Activated naive CD8-positive, alpha-beta T cell treated with anti-CD3 and anti-CD28 coated beads, Interleukin-2, amount 10 ng/mL, durations not matched to agents 7 days and 5 days (primary cell): ENCODE measurements at regions not wholly inside any gene's neighbourhood (a gene's known extent, or its start where the extent isn't known, plus 50 kb on each side); places are given as distances from the start of the nearest gene placed in this dataset.
"Not testable (repeated sequence)": the region's sequence is repeated elsewhere in the genome, so short reads cannot be mapped to it uniquely, and the experiment has no call there.

Source experiments
- ATAC-seq: fragments of 150-1000 bp; cut with Tn5 transposase; one replicate; pipeline ENCODE4 v1.10.0; 2021; ENCODE audit warnings: low read depth, moderate library complexity
- POLR2A ChIA-PET: fragments of 350-600 bp; sonication (Branson Sonifier 250); formaldehyde crosslinking; loops from one replicate; lab custom pipeline; 2021; ENCODE audit warnings: antibody characterized with exemption; lab: Charles Lee
- DNase-seq: peaks from one replicate; pipeline ENCODE4 v3.0.0; 2021
- H3K27ac Mint-ChIP-seq: one replicate; pipeline ENCODE4 v1.8.0; 2022; ENCODE audit warnings: mild to moderate bottlenecking, mixed read lengths
- H3K27me3 Mint-ChIP-seq: one replicate; pipeline ENCODE4 v1.8.0; 2022; ENCODE audit warnings: mild to moderate bottlenecking, moderate library complexity, mixed read lengths
- H3K36me3 Mint-ChIP-seq: one replicate; pipeline ENCODE4 v1.8.0; 2021; ENCODE audit warnings: mild to moderate bottlenecking, mixed read lengths
- H3K4me1 Mint-ChIP-seq: one replicate; pipeline ENCODE4 v1.8.0; 2021; ENCODE audit warnings: mixed read lengths
- H3K4me3 Mint-ChIP-seq: one replicate; pipeline ENCODE4 v1.8.0; 2022; ENCODE audit warnings: mild to moderate bottlenecking, moderate library complexity, mixed read lengths
- H3K9me3 Mint-ChIP-seq: one replicate; pipeline ENCODE4 v1.8.0; 2021; ENCODE audit warnings: mixed read lengths

DNA sequence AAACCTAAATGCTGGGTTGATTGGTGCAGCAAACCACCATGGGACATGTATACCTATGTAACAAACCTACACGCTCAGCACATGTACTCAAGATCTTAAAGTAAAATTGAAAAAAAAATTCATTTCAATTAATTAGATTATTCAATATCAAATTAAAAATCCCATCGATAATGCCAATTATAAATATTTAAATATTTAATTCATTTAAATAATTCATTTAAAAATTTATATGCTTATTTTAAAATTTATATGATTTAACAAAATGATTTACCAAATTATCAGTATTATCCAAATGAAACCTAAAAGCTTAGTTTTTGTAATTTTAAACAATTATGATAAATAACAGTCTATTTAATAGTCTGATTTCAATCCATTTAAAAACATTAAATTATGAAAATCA lies 560.4 kb downstream of the NUP35 start:
- H3K27ac Mint-ChIP-seq: no peak overlapping the region
- peaks cover 1% of the 10 kb centered on the region for H3K9me3 Mint-ChIP-seq
- no peak for ATAC-seq
- POLR2A ChIA-PET: no interaction called here
- no peaks in the 10 kb centered on the region for H3K4me1 Mint-ChIP-seq
- H3K36me3 Mint-ChIP-seq: no peaks in the 10 kb centered on the region
- no peaks in the 10 kb centered on the region for H3K27me3 Mint-ChIP-seq
- H3K4me3 Mint-ChIP-seq: no peak overlapping the region
- no peak for DNase-seq

DNA sequence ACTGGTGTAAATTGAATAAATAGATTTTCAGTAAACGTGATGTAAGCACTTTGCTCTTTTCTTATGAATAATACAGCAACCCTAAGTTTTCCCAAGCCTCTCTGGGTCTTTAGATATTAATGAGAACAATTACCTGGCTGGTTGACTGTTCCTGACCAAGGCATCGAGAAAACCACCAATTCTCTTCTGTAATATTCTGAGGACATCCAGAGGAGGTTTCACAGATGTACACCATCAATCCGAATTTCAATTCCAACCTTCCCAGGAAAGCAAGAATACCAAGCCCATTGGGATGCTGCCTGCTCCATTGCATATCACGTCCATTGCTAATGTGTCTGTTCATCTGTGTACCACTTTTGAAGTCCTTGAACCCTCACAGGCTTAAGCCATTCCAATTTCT lies 571.8 kb downstream of the NUP35 start:
- no peaks in the 10 kb centered on the region for H3K36me3 Mint-ChIP-seq
- no peaks in the 10 kb centered on the region for H3K27me3 Mint-ChIP-seq
- H3K27ac Mint-ChIP-seq: no peak overlapping the region
- no peak overlapping the region for H3K4me3 Mint-ChIP-seq
- H3K9me3 Mint-ChIP-seq: peaks cover 2% of the 10 kb centered on the region
- ATAC-seq (no peak), DNase-seq (no peak)
- no peaks in the 10 kb centered on the region for H3K4me1 Mint-ChIP-seq
- POLR2A ChIA-PET: no interaction called here

DNA sequence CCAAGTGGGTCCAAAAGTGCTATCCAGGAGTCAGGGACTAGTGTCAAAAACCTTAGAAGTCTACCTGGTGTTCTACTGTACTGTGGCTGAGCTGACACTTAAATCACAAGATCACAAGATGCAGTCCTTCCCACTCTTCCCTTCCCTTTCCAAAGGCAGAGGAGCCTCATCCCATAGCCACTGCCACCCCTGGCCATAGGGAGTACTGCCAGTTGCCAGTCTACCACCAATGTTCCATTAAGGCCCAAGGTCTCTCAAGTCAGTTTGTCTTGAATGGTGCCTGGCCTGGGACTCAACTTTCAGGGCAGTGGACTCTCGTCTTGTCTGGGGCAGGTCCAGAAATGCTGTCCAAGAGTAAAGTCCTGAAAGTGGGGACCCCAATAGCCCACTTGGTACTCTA lies 585.6 kb downstream of the NUP35 start:
- POLR2A ChIA-PET: no interaction called here
- ATAC-seq (no peak), DNase-seq (no peak)
- Mint-ChIP-seq H3K9me3 (peaks cover 1% of the 10 kb centered on the region), H3K4me1 (no peaks in the 10 kb centered on the region), H3K27me3 (no peaks in the 10 kb centered on the region), H3K36me3 (no peaks in the 10 kb centered on the region), H3K27ac (no peak overlapping the region), H3K4me3 (no peak overlapping the region)

DNA sequence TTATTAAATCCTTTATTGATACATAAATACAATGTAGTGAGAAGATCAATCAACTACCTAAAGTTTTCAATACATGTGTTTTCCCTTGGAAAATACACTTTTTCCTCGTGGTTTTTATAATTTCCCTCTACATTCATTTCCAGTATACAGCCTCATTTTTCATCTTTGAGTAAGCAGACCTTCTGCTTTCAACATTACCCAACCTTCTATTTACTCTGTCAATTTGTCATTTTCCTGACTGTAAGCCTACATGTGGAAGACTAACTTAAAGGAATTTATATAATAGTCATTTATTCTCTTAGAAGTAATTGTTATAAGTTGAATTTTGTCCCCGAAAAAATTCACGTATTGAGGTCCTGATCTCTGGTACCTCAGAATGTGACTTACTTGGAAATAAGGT lies 594.0 kb downstream of the NUP35 start:
- H3K4me3 Mint-ChIP-seq: no peak overlapping the region
- POLR2A ChIA-PET: no interaction called here
- no peak overlapping the region for H3K27ac Mint-ChIP-seq
- no peaks in the 10 kb centered on the region for H3K27me3 Mint-ChIP-seq
- DNase-seq: no peak
- no peaks in the 10 kb centered on the region for H3K36me3 Mint-ChIP-seq
- peaks cover 2% of the 10 kb centered on the region for H3K9me3 Mint-ChIP-seq
- H3K4me1 Mint-ChIP-seq: no peaks in the 10 kb centered on the region
- ATAC-seq: no peak

DNA sequence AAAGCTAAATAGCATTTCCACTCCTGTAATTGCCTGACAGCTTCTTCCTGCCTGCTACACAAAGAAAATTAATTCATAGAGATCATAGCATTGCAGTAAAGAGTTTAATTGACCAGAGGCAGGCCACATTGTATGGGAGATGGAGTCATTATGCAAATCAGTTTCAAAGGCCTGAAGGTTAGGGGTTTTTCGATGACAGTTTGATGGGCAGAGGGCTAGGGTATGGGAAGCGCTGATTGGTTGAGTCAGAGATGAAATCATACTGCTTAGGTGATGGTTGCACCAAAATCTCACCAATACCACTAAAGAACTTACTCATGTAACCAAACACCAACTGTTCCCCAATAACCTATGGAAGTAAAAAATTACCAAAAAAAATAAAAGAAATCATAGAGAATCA lies 599.0 kb downstream of the NUP35 start:
- H3K4me3 Mint-ChIP-seq: no peak overlapping the region
- no peak overlapping the region for H3K27ac Mint-ChIP-seq
- no peaks in the 10 kb centered on the region for H3K27me3 Mint-ChIP-seq
- POLR2A ChIA-PET: no interaction called here
- no peaks in the 10 kb centered on the region for H3K4me1 Mint-ChIP-seq
- H3K36me3 Mint-ChIP-seq: no peaks in the 10 kb centered on the region
- ATAC-seq (no peak), DNase-seq (no peak)
- H3K9me3 Mint-ChIP-seq: peaks cover 2% of the 10 kb centered on the region

DNA sequence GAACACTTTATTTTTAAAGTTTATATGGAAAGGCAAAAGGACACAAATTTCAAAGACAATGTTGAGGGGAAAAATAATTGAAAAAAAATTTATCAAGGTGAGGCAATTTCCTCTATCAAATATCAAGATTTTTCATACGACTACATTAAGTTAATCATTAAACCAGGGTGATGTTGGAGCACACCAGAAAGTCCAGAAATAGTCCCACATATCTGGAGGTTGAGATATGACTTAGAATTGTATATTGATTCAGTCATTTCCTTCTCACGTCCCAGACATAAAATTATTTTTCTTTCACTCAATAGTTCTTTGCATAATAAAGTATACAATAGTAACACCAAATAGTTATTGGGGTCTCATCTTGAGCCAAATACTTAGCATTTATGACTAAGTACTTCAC lies 605.1 kb downstream of the NUP35 start:
- no peaks in the 10 kb centered on the region for H3K27me3 Mint-ChIP-seq
- POLR2A ChIA-PET: no interaction called here

DNA sequence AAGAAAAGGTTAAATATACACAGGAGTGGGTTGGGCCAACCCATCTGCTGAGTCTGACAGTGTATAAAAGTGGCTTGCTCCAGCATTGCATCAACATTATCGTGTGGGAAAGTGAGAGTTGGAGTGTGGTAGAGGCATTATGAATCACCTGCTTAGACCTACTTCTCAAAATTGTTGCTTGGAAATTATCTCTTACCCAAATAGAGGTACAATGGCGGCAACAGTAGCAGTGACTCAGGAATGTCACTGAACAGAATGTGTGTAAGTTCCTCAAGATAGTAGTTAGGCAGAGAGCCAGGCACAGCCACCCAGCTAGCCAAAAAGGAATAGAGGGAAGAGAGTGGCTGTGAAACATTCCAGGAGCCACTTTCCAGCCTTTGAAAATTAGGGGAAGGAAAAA lies 616.0 kb downstream of the NUP35 start:
- no peak for DNase-seq
- no peak for ATAC-seq
- Mint-ChIP-seq H3K27me3 (no peaks in the 10 kb centered on the region), H3K36me3 (no peaks in the 10 kb centered on the region), H3K27ac (no peak overlapping the region), H3K9me3 (no peaks in the 10 kb centered on the region), H3K4me3 (no peak overlapping the region), H3K4me1 (no peaks in the 10 kb centered on the region)
- POLR2A ChIA-PET: no interaction called here

More for the DNA sequence above, 605.1 kb downstream of the NUP35 start:
- peaks cover 1% of the 10 kb centered on the region for H3K9me3 Mint-ChIP-seq
- no peaks in the 10 kb centered on the region for H3K4me1 Mint-ChIP-seq
- no peak for ATAC-seq
- no peak overlapping the region for H3K4me3 Mint-ChIP-seq
- no peak for DNase-seq
- H3K36me3 Mint-ChIP-seq: no peaks in the 10 kb centered on the region
- H3K27ac Mint-ChIP-seq: no peak overlapping the region

DNA sequence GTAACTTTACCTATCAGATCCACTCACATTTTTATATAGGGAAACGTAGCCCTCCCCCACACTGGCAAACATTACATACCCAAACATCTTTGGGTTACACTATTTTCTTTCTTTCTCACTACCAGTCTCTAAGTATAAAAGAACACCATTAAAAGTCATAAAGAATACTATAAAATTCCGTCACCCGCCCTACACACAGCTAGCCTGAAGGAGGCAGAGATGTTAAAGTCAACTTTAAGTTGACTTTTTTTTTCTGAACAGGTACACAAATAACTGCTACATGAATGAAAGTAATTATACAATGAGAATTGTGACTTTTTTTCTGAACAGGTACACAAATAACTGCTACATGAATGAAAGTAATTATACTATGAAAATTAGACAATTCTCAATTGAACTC lies 628.3 kb downstream of the NUP35 start:
- DNase-seq (no peak), ATAC-seq (no peak)
- H3K4me1 Mint-ChIP-seq: no peaks in the 10 kb centered on the region
- H3K9me3 Mint-ChIP-seq: peaks cover 9% of the 10 kb centered on the region
- POLR2A ChIA-PET: no interaction called here
- H3K27ac Mint-ChIP-seq: no peak overlapping the region
- no peaks in the 10 kb centered on the region for H3K36me3 Mint-ChIP-seq
- no peaks in the 10 kb centered on the region for H3K27me3 Mint-ChIP-seq
- H3K4me3 Mint-ChIP-seq: no peak overlapping the region

DNA sequence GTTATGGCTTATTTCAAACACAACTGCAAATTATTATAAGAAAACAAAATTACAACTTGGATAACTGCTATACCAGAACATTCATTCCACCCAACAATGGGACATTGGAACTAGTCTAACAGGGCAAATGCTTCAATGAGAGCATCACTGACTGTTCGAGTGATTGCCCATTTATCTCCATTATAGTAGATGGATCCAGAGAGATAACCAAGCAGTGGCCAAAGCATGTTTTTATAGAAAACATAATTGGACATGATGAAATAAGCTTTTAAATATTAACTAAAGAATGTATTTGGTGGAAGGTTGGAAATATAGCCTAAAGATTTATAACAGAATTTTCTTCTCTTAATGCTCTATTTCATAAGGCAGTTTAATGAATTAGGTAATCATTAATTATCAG lies 634.8 kb downstream of the NUP35 start:
- H3K27me3 Mint-ChIP-seq: no peaks in the 10 kb centered on the region
- H3K27ac Mint-ChIP-seq: no peak overlapping the region
- POLR2A ChIA-PET: no interaction called here
- no peaks in the 10 kb centered on the region for H3K4me1 Mint-ChIP-seq
- H3K9me3 Mint-ChIP-seq: peaks cover 5% of the 10 kb centered on the region
- no peak overlapping the region for H3K4me3 Mint-ChIP-seq
- no peaks in the 10 kb centered on the region for H3K36me3 Mint-ChIP-seq
- DNase-seq (no peak), ATAC-seq (no peak)

DNA sequence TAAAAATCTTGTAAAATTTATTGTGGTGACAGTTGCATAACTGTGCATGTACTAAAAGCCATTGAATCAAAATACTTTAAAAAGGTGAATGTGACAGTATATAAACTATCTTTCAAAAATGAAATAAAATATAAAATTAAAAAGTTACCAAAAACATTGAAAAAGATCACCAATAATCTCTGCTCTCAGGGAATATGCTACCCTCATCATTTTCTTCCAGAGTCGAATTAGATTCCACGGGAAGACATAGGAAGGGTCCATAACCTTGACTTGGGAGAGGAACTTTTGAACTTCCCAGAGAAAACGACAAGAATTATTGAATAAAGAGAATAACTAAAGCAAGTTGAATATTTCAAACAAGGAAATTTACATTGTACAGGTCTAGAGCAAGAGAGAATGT lies 649.5 kb downstream of the NUP35 start:
- POLR2A ChIA-PET: no interaction called here
- no peaks in the 10 kb centered on the region for H3K36me3 Mint-ChIP-seq
- H3K9me3 Mint-ChIP-seq: peaks cover 7% of the 10 kb centered on the region
- no peaks in the 10 kb centered on the region for H3K4me1 Mint-ChIP-seq
- no peaks in the 10 kb centered on the region for H3K27me3 Mint-ChIP-seq
- no peak overlapping the region for H3K4me3 Mint-ChIP-seq
- ATAC-seq (no peak), DNase-seq (no peak)
- no peak overlapping the region for H3K27ac Mint-ChIP-seq

DNA sequence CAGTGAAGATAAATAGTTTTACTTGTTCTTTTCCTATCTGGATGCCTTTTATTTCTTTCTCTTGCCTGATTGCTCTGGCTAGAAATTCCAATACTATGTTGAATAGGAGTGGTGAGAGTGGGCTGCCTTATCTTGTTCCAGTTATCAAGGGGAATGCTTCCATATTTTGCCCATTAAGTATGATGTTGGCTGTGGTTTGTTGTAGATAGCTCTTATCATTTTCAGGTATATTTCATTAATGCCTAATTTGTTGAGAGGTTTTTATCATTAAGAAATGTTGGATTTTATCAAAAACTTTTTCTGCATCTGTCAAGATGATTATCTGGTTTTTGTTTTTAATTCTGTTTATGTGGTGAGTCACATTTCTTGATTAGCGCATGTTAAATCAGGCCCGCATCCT lies 655.8 kb downstream of the NUP35 start:
- Mint-ChIP-seq H3K4me1 (no peaks in the 10 kb centered on the region), H3K4me3 (no peak overlapping the region), H3K36me3 (no peaks in the 10 kb centered on the region), H3K27me3 (no peaks in the 10 kb centered on the region), H3K9me3 (peaks cover 2% of the 10 kb centered on the region), H3K27ac (no peak overlapping the region)
- ATAC-seq (no peak), DNase-seq (no peak)
- POLR2A ChIA-PET: no interaction called here

DNA sequence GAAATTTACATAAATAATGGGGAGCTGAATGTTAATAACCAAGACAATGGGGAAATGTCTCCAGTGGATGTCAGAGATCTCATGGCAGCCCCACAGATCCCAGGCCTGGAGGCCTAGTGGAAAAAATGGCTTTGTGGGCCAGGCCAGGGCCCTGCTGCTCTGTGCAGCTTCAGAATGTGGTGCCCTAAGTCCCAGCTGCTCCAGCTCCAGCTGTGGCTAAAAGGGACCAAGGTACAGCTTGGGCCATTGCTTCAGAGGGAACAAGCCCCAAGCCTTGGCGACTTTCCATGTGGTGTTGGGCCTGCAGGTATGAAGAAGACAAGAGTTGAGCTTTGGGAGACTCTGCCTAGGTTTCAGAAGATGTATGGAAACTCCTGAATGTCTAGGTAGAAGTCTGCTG lies 658.2 kb downstream of the NUP35 start:
- POLR2A ChIA-PET: no interaction called here

DNA sequence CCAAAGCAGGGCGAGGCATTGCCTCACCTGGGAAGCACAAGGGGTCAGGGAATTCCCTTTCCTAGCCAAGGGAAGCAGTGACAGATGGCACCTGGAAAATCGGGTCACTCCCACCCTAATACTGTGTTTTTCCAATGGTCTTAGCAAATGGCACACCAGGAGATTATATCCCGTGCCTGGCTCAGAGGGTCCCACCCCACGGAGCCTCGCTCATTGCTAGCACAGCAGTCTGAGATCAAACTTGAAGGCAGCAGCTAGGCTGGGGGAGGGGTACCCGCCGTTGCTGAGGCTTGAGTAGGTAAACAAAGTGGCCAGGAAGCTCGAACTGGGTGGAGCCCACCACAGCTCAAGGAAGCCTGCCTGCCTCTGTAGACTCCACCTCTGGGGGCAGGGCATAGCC lies 664.6 kb downstream of the NUP35 start:
- H3K36me3 Mint-ChIP-seq, H3K4me3 Mint-ChIP-seq, POLR2A ChIA-PET, H3K9me3 Mint-ChIP-seq, H3K4me1 Mint-ChIP-seq, ATAC-seq, H3K27me3 Mint-ChIP-seq, DNase-seq, H3K27ac Mint-ChIP-seq: not testable (repeated sequence)

More for the DNA sequence above, 658.2 kb downstream of the NUP35 start:
- Mint-ChIP-seq H3K4me3 (no peak overlapping the region), H3K27ac (no peak overlapping the region), H3K27me3 (no peaks in the 10 kb centered on the region), H3K36me3 (no peaks in the 10 kb centered on the region), H3K9me3 (no peaks in the 10 kb centered on the region), H3K4me1 (no peaks in the 10 kb centered on the region)
- ATAC-seq (no peak), DNase-seq (no peak)

DNA sequence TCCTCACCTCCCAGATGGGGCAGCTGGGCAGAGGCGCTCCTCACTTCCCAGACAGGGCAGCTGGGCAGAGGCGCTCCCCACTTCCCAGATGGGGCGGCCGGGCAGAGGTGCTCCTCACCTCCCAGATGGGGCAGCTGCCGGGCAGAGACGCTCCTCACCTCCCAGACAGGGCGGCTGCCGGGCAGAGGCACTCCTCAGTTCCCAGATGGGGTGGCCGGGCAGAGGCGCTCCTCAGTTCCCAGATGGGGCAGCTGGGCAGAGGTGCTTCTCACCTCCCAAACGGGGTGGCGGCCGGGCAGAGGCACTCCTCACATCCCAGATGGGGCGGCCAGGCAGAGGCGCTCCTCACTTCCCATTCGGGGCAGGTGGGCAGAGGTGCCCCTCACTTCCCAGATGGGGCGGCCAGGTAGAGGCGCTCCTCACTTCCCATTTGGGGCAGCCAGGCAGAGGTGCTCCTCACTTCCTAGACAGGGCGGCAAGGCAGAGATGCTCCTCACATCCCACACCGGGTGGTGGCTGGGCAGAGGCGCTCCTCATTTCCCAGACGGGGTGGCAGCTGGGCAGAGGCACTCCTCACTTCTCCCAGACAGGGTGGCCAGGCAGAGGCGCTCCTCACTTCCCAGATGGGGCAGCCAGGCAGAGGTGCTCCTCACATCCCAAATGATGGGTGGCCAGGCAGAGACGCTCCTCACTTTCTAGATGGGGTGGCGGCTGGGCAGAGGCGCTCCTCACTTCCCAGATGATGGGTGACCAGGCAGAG lies 668.1 kb downstream of the NUP35 start:
- DNase-seq, POLR2A ChIA-PET, H3K4me3 Mint-ChIP-seq, H3K36me3 Mint-ChIP-seq, H3K27ac Mint-ChIP-seq, H3K4me1 Mint-ChIP-seq, ATAC-seq, H3K27me3 Mint-ChIP-seq: not testable (repeated sequence)
- H3K9me3 Mint-ChIP-seq: peaks cover 14% of the 10 kb centered on the region

DNA sequence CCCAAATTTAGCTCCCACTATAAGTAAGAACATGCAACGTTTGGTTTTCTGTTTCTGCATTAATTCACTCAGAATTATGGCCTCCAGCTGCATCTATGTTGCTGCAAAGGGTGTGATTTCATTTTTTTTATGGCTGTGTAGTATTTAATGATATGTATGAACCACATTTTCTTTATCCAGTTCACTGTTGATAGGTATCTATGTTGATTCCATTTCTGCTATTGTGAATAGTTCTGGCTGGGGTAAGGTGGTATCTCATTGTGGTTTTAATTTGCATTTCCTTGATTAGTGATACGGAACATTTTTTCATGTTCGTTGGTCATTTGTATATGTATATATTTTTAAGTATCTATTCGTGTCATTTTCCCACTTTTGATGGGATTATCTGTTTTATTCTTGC lies 674.3 kb downstream of the NUP35 start:
- DNase-seq (no peak), ATAC-seq (no peak)
- POLR2A ChIA-PET: no interaction called here
- no peaks in the 10 kb centered on the region for H3K27me3 Mint-ChIP-seq
- H3K36me3 Mint-ChIP-seq: no peaks in the 10 kb centered on the region
- peaks cover 12% of the 10 kb centered on the region for H3K9me3 Mint-ChIP-seq
- H3K27ac Mint-ChIP-seq: no peak overlapping the region
- no peak overlapping the region for H3K4me3 Mint-ChIP-seq
- H3K4me1 Mint-ChIP-seq: no peaks in the 10 kb centered on the region
